K562 (cell line): ENCODE measurements at regions not wholly inside any gene's neighbourhood (a gene's known extent, or its start where the extent isn't known, plus 50 kb on each side); places are given as distances from the start of the nearest gene placed in this dataset.

ENCODE experiments used
- ATAC-seq: fragments of 200-7000 bp; cut with Tn5 transposase; 3 replicates; pipeline ENCODE4 v1.9.1; 2020; ENCODE audit warnings: moderate library complexity
- BruUV-seq: library from RNA; stranded (reverse); fragments of 400-500 nt; replicated peaks from 2 replicates; lab custom pipeline; 2021; lab: Mats Ljungman, UMichigan
- CTCF ChIA-PET: fragments of 300-600 bp; formaldehyde crosslinking; extraction: SDS; loops from one replicate; lab custom pipeline; 2021; ENCODE audit warnings: low intra/inter-chr PET ratio; lab: Yijun Ruan, JAX
- POLR2A ChIA-PET: fragments of 300-600, 350-650 bp; sonication (Branson Sonifier 250); formaldehyde crosslinking; extraction: SDS; loops from one replicate; lab custom pipeline; 2021; ENCODE audit warnings: antibody characterized with exemption, inconsistent platforms; lab: Yijun Ruan, JAX
- DNase-seq, 4 experiments: peaks; one replicate each; pipeline versions ENCODE4 v3.0.0 to v3.0.0-alpha.2; 2011 to 2018; ENCODE audit warnings: low spot score in 3 of 4, mixed read lengths in 3 of 4; ENCODE audit errors: extremely low read depth in 1 of 4
- FAIRE-seq: peaks from 2 replicates; lab custom pipeline; 2011; peaks lifted over from hg19 to GRCh38; lab: Jason Lieb, UNC
- H2AFZ ChIP-seq: 2 replicates; pipeline ENCODE4 v1.6.0; 2011; ENCODE audit warnings: low read depth, low read length, control low read depth, inconsistent platforms
- H3K27ac ChIP-seq: fragments of 200-600 bp; 3 replicates; pipeline ENCODE4 v1.8.0; 2011; ENCODE audit warnings: low read depth, mild to moderate bottlenecking, control low read depth, inconsistent platforms, low read length, moderate library complexity, mixed read lengths; ENCODE audit errors: extremely low read depth
- H3K27me3 ChIP-seq, 2 experiments: fragments of 300-600 bp in 1 of 2; 2 replicates in 1 of 2; 3 replicates in 1 of 2; pipeline versions ENCODE4 v1.6.0 to v1.8.0; 2011; ENCODE audit warnings: inconsistent platforms in 2 of 2, low read length in 2 of 2, mild to moderate bottlenecking in 1 of 2, mixed read lengths in 1 of 2, moderate library complexity in 1 of 2; ENCODE audit not compliant: control insufficient read depth in 2 of 2, insufficient read depth in 2 of 2
- H3K36me3 ChIP-seq: fragments of 300-600 bp; 3 replicates; pipeline ENCODE4 v1.8.0; 2011; ENCODE audit warnings: mild to moderate bottlenecking, low read length, inconsistent platforms; ENCODE audit not compliant: control insufficient read depth, insufficient read depth
- H3K4me1 ChIP-seq, 2 experiments: fragments of 200-600 bp in 1 of 2; replicated peaks in 1 of 2; 2 replicates in 1 of 2; 3 replicates in 1 of 2; pipeline versions ENCODE4 v1.5.1 to v1.8.0; 2011; ENCODE audit warnings: inconsistent platforms in 2 of 2, low read length in 2 of 2, mild to moderate bottlenecking in 1 of 2, mixed read lengths in 1 of 2, moderate library complexity in 1 of 2; ENCODE audit not compliant: control insufficient read depth in 2 of 2, insufficient read depth in 2 of 2
- H3K4me2 ChIP-seq: 2 replicates; pipeline ENCODE4 v1.6.1; 2011; ENCODE audit warnings: low read length, control low read depth, inconsistent platforms, mixed read lengths; ENCODE audit not compliant: insufficient read depth
- H3K4me3 ChIP-seq: fragments of 200-600 bp; sonication (generic), shearing (Covaris generic); 2 replicates; pipeline ENCODE4 v1.5.1; 2016; ENCODE audit warnings: control low read depth, inconsistent platforms
- H3K79me2 ChIP-seq: fragments of 200-600 bp; 3 replicates; pipeline ENCODE4 v1.8.0; 2011; ENCODE audit warnings: low read length, inconsistent platforms; ENCODE audit not compliant: control insufficient read depth, insufficient read depth
- H3K9ac ChIP-seq, 2 experiments: 2 replicates each; pipeline versions ENCODE4 v1.6.0 to v1.6.1; 2011; ENCODE audit warnings: low read depth in 2 of 2, low read length in 2 of 2, control low read depth in 1 of 2, inconsistent platforms in 1 of 2, mild to moderate bottlenecking in 1 of 2, mixed read lengths in 1 of 2; ENCODE audit not compliant: insufficient read depth in 1 of 2
- H3K9me1 ChIP-seq: one replicate; pipeline ENCODE4 v1.6.0; 2011; ENCODE audit warnings: inconsistent platforms, mild to moderate bottlenecking, low read length, moderate library complexity; ENCODE audit not compliant: control insufficient read depth, insufficient read depth
- H3K9me3 ChIP-seq: replicated peaks from 2 replicates; pipeline ENCODE4 v1.5.1; 2011; ENCODE audit warnings: low read depth, low read length, inconsistent platforms; ENCODE audit not compliant: control insufficient read depth, insufficient read depth
- H4K20me1 ChIP-seq: replicated peaks from 2 replicates; pipeline ENCODE4 v1.6.1; 2011; ENCODE audit warnings: low read length, inconsistent platforms, mixed read lengths; ENCODE audit not compliant: control insufficient read depth, insufficient read depth
- ATF3 ChIP-seq, 2 experiments: fragments of 450-650 bp in 1 of 2; sonication (generic) in 1 of 2; formaldehyde crosslinking in 1 of 2; IDR thresholded peaks in 1 of 2; conservative IDR thresholded peaks in 1 of 2; 2 replicates each; pipeline versions ENCODE4 v1.6.1 to v1.8.1; 2016 to 2023; ENCODE audit warnings: mild to moderate bottlenecking in 2 of 2, moderate library complexity in 2 of 2, inconsistent platforms in 1 of 2, missing genetic modification reagents in 1 of 2
- EP400 ChIP-seq: fragments of 450-650 bp; IDR thresholded peaks from 2 replicates; pipeline ENCODE4 v1.6.1; 2017; ENCODE audit warnings: antibody characterized with exemption, mild to moderate bottlenecking, moderate library complexity
- GABPA ChIP-seq: fragments of 200-800 bp; sonication (Bioruptor generic); conservative IDR thresholded peaks from 2 replicates; pipeline ENCODE4 v1.6.1; 2016; ENCODE audit warnings: low read depth, missing genetic modification characterization, missing compliant biosample characterization
- KLF10 ChIP-seq: fragments of 250-450 bp; sonication (Bioruptor Pico); IDR thresholded peaks from 2 replicates; pipeline ENCODE4 v1.6.1; 2021; ENCODE audit warnings: matching md5 sums
- NFXL1 ChIP-seq: fragments of 450-650 bp; formaldehyde crosslinking; IDR thresholded peaks from 2 replicates; pipeline ENCODE4 v1.4.0; 2021; ENCODE audit warnings: mild to moderate bottlenecking
- WGBS: fragments of 100-300 bp; shearing (Covaris generic); methylation state at CpG from one replicate; pipeline ENCODE4 v1.1.6; 2016; ENCODE audit warnings: low coverage, mixed read lengths; ENCODE audit not compliant: insufficient coverage; ENCODE audit errors: missing lambda C conversion rate; 5-methylcytosine and 5-hydroxymethylcytosine counted together
- in situ Hi-C: fragments of 300-500 bp; cut with MboI; formaldehyde crosslinking; loops from 4 replicates; pipeline ENCODE4 v1.15.0; 2018; ENCODE audit warnings: inconsistent platforms, mixed read lengths
- intact Hi-C: fragments of 100-400 bp; cut with micrococcal nuclease; formaldehyde crosslinking; loops from 2 replicates; pipeline ENCODE4 v1.14.2; 2022

DNA sequence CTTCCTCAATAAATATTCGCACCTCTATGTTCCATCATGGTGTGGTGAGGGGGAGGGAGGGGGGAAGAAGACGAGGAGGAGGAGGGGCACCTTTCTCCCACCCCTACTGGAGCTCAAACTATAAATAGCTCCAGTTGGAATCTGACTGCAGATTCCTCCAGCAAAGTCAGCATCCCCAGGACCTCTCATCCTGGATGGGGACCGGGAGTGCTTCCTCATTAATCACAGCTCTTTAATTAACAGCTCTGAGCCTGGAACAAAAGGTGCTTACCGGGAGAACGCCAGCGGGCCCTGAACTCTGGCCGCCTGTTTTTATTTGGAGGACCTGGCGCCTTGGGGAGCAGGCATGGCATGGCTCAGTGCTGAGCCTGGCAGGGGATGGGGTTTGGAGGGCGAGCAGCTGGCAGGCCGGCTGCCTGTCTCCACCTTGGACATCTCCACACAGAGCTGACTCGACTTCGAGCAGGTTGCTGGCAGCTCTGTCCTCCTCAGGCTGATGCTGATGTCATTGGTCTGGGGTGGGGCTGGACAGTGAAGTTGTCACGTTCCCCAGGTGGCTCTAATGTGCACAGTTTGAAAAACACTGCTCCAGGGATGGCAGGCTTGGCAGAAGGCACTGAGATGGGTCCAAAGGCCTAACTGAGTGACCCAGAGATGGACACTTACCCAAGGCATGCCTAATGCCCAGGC, 180.4 kb downstream of the DHX35 start:
- TF ChIP-seq GABPA (tag) (no peak), NFXL1 (CRISPR knock-in tag) (no peak), ATF3 (IDR thresholded peaks at IDR 0.05) (no peak), ATF3 (CRISPR knock-in tag; conservative IDR thresholded peaks at IDR 0.05) (no peak), EP400 (no peak), KLF10 (no peak)
- TF ChIP-seq, all 486 proteins: peak for 0
- Histone ChIP-seq H4K20me1 (no peaks in the 10 kb centered on the region; the same call in 1 of the 2 replicates), H3K27me3 (no peaks in the 10 kb centered on the region), H3K9me1 (no peaks in the 10 kb centered on the region), H3K79me2 (no peaks in the 10 kb centered on the region), H3K9ac (no peak overlapping the region), H3K4me1 (no peaks in the 10 kb centered on the region), H3K4me2 (no peak overlapping the region), H3K36me3 (no peaks in the 10 kb centered on the region), H3K4me3 (no peak overlapping the region), H2AFZ (no peak overlapping the region), H3K27ac (no peak overlapping the region), H3K9me3 (no peaks in the 10 kb centered on the region)
- ATAC-seq: no peak
- POLR2A ChIA-PET: interaction anchor here (0.5 to 1.4 kb wide), 3 partner anchors 12 to 1704 kb away, joined by 3 read pairs; no protein-coding TSS in a partner anchor
- WGBS: 2% methylated on average over 12 of the region's 13 CpGs
- DNase-seq: no peak
- FAIRE-seq: no peak
- no TSS peak for BruUV-seq
- in situ Hi-C loops (no loop called here), intact Hi-C loops (no loop called here)
- CTCF ChIA-PET: no interaction called here
